Stimulated activated naive CD4-positive, alpha-beta T cell treated with Interleukin-2 at 50 U/mL for 16 hours (primary cell): ENCODE measurements at regions not wholly inside any gene's neighbourhood (a gene's known extent, or its start where the extent isn't known, plus 50 kb on each side); places are given as distances from the start of the nearest gene placed in this dataset.
A peak's percentile ranks its signal among the peaks of the same experiment; 100 is the strongest.
"Not testable (repeated sequence)": the region's sequence is repeated elsewhere in the genome, so short reads cannot be mapped to it uniquely, and the experiment has no call there.

Experiments
- DNase-seq: peaks from one replicate; lab custom pipeline; 2025; lab: John Stamatoyannopoulos, UW

GRCh38 chr3:8311321-8311720 lies 190.3 kb upstream of the LMCD1 start:
- no peak for DNase-seq

GRCh38 chr3:8312685-8313084 lies 188.9 kb upstream of the LMCD1 start:
- no peak for DNase-seq

DNA sequence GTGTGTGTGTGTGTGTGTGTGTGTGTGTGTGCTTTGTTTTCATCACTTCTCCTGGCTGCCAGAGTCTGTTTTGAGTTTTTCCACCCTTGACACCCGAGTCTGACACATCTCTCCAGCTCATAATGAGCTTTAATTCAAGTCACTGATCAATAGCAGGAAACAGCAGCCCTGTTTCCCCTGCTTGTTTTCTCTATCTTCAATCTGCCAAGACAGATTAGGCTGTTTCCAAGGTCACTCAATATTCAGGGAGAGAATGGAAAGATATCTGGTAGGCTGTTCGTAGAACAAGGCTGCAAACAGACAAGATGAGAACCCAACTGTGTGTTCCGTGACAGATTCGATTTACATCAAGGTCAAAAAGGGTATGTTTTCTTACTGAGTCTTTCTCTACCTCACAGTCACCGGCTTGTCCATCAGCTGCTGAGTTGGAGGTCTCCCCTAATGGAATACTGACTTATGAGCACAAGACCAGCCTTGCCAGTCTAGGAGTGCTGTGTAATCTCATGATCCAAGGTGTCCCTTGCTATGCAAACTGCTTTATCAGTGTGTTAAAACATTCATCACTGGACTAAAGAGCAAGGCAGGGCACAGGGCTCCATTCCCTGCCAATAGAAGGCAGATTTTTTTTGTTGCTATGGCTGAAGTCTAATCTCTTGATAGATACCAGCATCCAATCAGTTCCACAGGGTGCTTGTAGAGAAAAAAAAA lies 187.9 kb upstream of the LMCD1 start:
- DNase-seq, result no peak

- not testable (repeated sequence) for DNase-seq
Observed at GRCh38 chr3:8315526-8315925, 186.1 kb upstream of the LMCD1 start.

GRCh38 chr3:8317661-8318649 lies 183.7 kb upstream of the LMCD1 start:
- DNase-seq, result no peak

- no peak for DNase-seq
Observed at GRCh38 chr3:8319935-8320634, 181.5 kb upstream of the LMCD1 start.

GRCh38 chr3:8320711-8321458 lies 180.7 kb upstream of the LMCD1 start:
- no peak for DNase-seq

DNA sequence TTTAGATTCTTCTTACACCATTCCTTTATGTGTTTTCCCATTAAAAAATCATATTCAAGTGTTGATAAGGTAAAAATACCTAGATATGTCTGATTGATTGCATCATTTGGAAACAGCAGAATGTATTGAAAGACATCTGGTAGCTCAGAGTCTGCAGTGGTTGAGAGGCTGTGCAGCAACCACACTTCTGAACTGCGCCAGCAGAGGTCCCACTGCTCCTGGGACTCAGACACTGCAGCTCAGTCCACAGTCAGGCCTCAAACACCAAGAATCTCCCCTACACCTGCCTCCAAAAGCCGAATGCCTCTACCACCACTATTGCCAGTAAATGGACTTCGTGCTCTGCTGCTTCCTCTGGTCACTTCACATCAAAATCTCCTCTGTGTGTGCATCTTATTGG lies 176.9 kb upstream of the LMCD1 start:
- peak; percentile 26 for DNase-seq

DNA sequence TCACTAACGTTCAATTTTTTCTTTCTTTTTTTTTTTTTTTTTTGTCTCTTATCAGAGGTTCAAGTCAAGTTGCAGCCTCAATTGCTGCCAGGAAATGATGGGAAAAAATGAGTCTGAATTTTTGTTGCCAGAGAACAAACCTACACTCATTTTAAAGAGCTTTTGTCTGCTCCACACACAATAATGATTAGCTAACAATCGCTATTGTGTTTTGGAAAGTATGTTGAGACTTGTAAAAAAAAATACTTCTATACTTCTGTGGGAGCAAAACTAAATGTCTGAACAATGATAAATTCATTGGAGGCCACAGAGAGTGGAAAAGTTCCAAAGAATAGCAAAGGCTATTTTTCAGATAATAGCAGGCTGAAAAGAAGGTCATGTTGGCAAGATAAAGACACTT lies 176.3 kb upstream of the LMCD1 start:
- DNase-seq, result no peak

- DNase-seq, result not testable (repeated sequence)
Observed at GRCh38 chr3:8325833-8326232, 175.8 kb upstream of the LMCD1 start.

DNA sequence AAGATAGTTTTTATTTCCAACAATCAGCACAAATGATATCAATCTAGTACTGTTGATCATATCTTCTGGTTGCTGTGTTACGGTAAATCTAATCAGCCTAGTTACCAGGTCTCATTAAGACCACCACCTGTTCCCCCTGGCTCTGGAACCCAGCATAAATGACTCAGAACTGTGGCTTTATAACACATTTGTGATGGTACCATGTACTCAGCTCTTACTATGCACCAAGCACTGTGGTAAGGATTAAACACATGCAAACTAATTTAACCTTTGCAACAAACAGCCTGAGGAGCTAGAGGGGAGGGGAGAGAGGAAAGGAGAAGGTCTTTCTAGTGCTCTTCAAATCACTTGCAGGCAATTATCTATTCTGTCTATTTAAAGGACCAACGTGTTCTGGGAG lies 173.9 kb upstream of the LMCD1 start:
- DNase-seq, result no peak

DNA sequence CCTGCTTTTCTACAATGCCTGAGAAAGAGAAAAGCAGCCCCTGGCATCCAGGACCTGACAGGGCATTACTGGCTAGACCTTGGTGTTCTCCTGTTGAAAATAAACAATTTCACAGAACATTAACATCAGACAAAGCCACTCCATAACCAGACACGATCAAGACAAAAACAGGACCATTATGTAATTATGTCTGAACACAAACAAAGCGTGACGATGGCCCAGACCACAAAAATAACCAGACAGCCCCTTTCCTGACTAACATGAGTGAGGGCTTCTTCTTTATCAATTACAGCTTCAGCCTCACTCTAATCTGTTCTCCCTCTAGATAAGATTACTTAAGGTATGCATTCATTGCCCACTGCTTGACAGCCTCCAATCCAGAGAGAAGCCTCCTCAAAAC lies 172.7 kb upstream of the LMCD1 start:
- no peak for DNase-seq

DNA sequence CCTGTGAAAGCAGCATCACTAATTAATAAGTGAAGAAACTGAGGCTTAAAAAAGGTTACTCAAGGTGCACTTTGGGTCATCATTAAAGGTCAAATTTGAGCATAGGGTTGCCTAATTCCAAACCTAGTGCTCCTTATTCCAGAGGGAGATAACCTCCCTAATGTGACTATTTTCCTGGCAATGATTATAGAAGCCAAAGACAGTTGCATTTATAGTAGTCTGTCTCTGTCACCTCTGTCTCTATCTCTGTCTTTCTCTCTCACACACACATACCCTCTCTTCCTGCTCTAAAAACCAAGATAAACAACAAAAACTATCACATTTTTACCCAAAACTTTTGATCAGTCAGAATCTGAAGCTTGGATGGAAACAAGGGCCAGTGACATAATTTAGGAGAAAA lies 172.0 kb upstream of the LMCD1 start:
- no peak for DNase-seq

GRCh38 chr3:8336456-8336855 lies 165.2 kb upstream of the LMCD1 start:
- no peak for DNase-seq

- no peak for DNase-seq
Observed at GRCh38 chr3:8338424-8338823, 163.2 kb upstream of the LMCD1 start.

GRCh38 chr3:8341821-8342247 lies 159.8 kb upstream of the LMCD1 start:
- no peak for DNase-seq

DNA sequence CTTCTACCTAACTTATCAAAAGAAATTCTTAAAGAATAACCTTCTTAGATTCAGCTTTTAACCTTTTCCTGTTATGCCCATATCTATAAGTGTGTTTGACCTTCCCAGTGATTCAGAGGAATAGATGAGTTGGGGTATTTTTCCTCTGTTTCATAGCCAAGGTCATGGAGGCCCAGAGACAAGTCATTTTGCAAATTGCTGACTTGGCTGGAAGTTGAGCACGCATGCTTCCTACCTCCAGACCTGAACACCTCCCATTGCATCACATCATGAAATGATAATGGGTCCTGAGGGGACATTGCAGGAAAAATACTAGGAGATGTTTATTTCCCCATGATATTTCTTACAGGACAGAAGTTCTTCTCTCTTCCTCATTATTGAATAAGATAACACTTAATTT lies 158.6 kb upstream of the LMCD1 start:
- DNase-seq, result no peak

- DNase-seq, result no peak
Observed at GRCh38 chr3:8345398-8345797, 156.2 kb upstream of the LMCD1 start.

DNA sequence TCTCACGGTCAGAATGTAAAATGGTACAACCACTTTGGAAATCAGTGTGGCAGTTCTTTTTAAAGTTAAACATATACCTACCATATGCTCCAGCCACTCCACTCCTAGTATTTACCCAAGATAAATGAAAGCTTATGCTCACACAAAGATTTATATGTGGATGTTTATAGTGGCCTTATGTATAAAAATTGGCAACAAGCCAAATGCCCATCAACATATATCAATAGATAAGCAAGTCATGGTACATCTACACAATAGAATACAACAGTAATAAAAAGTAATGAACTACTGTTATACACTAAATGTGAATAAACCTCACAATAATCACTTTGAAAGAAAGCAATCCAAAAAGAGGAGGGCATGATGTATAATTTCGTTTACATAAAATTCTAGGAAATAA lies 153.5 kb upstream of the LMCD1 start:
- no peak for DNase-seq

DNA sequence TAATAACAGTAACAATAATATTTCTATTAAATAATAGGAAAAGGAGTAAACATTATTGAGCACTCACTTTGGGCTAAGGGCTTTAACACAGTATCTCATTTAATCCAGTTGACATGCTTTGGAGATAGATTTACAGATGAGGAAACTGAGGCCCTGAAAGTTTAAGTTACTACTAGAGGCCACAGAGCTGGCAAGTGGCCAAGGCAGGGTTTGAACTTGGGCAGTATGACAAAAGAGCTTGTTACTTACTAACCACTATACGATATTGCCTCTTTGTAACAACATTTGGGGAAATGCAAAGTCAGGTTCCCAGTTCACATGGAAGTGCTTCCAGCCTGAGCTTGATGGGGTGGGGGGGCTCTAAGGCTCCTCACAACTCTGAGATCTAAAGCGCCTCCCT lies 149.1 kb upstream of the LMCD1 start:
- DNase-seq, result no peak

GRCh38 chr3:8353364-8353763 lies 148.3 kb upstream of the LMCD1 start:
- no peak for DNase-seq

GRCh38 chr3:8355346-8355745 lies 146.3 kb upstream of the LMCD1 start:
- DNase-seq, result no peak
